GM18873 (cell line): ENCODE measurements at regions not wholly inside any gene's neighbourhood (a gene's known extent, or its start where the extent isn't known, plus 50 kb on each side); places are given as distances from the start of the nearest gene placed in this dataset.
"Not testable (repeated sequence)": the region's sequence is repeated elsewhere in the genome, so short reads cannot be mapped to it uniquely, and the experiment has no call there.

Experiments
- ATAC-seq: cut with Tn5 transposase; IDR thresholded peaks from one replicate; pipeline ENCODE4 v1.9.1; 2021; ENCODE audit warnings: mild to moderate bottlenecking, moderate library complexity, moderate number of reproducible peaks; ENCODE audit not compliant: unreplicated experiment, low FRiP score

- ATAC-seq, result no peak
These were observed 987.5 kb downstream of the HACE1 start for GRCh38 chr6:103872233-103872632.

DNA sequence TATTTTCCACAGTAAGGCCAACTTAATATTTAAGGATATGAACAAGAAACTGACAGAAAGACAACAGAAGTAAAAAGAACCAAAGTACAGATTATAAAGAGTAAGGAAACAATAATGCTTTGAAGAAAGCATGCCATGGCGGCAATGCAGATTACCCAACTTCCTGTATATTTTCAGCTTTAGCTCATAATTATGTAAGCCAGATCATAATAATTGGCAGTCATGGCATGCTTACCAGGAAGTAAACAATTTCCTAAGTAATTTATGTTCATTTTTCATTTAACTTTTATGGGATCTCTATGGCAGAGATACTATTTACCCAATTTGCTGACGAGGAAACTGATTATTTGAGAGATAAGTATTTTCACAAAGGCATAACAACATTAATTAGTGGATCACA lies 988.7 kb downstream of the HACE1 start:
- no peak for ATAC-seq

DNA sequence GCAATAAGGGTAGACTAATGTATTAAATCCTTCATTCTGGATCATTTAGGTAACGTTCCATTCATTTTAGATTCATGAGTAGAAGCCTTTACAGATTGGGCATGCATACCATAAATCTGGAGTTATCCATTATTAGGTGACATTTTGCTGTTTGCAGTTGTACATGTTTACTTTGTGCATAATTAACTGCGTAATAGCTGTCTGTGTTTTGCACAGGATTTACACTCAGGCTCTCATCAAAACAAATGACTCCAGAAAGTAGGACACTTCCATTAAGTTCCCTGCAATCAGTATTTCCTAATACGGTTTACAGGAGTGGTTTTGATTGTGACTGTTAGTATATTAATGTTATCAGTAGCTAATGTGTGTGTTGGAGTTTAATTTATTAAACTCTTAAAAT lies 997.4 kb downstream of the HACE1 start:
- ATAC-seq, result no peak

DNA sequence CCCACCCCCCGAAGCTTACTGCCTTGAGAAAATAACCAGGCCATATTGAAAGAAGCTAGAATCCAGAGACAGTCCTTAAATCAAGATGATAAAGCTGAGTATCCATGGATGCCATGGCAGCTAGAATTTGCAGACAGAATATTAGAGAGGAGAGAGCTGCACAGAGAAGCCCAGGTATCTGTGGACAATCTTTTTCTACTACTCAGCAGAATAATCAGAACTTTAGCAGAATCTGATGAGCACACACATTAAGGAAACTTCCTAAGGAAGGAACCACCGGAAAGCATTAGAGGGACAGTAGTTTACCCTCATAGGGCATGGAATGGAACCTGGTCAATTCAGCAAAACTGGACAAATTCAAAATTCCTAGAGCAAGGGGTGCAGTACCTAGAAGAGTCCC lies 1001.7 kb downstream of the HACE1 start:
- ATAC-seq, result no peak

DNA sequence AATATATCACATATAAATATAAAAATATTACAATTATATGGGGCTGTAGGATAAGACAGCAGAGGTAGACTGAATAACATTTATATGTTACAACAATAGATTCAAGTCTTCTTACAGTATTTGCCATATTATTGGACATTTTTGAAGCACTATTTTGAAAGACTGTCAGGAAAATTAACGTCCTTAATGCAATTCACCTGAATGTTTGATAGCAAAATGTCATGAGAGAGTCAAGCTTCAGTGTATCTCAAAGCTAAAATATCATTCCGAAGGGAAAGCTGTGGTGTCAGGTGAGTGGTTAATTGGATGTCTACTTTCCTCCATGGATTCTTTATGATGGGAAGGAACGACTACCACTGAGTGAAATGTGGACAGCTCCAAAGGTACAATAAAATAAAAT lies 1004.0 kb downstream of the HACE1 start:
- no peak for ATAC-seq

DNA sequence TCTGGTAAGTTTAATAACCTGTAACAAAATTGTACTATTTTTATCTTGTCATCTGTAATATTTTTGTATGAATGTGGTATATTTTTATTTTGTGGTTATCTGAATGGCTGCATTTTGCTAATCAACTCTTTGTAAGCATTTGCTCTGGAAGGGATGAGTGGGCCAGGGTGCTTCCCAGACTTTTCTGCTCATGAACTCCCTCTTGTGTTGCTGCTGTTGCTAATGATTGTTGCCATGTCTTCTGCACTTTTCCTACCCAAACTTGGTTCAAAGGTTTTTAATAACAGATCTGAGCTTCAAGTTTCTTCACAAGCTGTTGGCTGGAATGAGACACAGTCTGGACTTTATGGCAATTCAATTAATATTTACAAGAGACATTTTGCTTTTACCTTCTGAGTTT lies 1005.7 kb downstream of the HACE1 start:
- no peak for ATAC-seq

GRCh38 chr6:103838457-103838856 lies 1021.3 kb downstream of the HACE1 start:
- no peak for ATAC-seq

- no peak for ATAC-seq
These were observed 1033.5 kb downstream of the HACE1 start for GRCh38 chr6:103826209-103826608.

- no peak for ATAC-seq
These were observed 1039.6 kb downstream of the HACE1 start for GRCh38 chr6:103820148-103820547.

DNA sequence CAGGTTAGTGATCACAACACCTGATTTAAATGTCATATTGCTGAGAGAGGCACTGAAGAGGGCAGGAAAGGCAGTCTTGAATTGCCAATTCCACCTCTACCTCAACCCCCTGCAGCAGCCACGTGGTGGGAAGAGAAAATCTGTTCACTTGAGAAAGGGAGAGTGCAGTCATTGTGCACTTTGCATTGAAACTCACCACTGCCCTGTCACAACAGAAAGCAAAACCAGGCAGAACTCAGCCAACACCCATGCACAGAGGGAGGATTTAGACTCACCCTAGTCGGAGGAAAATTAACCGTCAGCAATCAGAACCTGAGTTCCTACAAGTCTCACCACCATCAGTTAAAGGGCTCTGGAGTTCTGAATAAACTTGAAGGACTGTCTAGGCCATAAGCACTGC lies 1040.2 kb downstream of the HACE1 start:
- ATAC-seq, result no peak

- no peak for ATAC-seq
These were observed 1046.7 kb downstream of the HACE1 start for GRCh38 chr6:103812970-103813369.

- not testable (repeated sequence) for ATAC-seq
These were observed 1057.7 kb downstream of the HACE1 start for GRCh38 chr6:103801901-103802479.

- no peak for ATAC-seq
These were observed 1059.6 kb downstream of the HACE1 start for GRCh38 chr6:103799971-103800670.

GRCh38 chr6:103798166-103798565 lies 1061.6 kb downstream of the HACE1 start:
- ATAC-seq, result no peak

DNA sequence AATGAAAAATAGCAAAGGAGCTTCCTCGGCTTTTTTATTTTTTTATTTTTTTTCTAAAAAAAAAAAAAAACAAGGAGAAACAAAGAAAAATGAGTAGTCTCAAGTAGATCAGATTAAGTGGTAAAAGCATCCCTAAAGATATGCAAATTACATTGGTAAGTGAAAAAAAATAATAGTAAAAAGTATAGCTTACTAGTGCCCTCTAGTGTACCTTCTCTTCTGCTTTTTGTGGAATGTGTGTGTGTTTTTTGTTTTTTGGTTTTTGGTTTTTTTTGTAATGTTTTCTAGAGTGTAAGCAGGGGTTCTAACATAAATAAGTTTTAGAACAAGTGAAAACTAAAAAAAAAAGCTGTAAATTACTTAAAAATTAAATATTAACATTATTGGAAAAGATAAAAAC lies 1062.0 kb downstream of the HACE1 start:
- ATAC-seq, result no peak

DNA sequence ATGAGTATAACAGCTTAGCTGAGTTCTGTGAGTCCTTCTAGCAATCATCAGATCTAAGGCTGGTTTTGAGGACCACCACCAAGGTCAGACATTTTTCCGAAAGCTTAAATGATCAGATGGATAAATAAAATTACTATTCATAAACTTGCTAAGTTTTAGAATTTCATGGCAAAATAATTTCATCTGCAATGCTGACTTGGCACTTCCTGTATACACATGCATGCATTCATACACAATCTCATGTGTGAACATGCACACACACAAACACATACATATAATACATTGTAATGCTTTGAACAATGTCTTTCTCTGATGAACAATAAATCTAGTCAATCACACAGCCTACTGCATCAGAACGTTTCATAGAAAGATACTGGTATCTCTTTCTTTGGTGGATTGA lies 1068.3 kb downstream of the HACE1 start:
- no peak for ATAC-seq

DNA sequence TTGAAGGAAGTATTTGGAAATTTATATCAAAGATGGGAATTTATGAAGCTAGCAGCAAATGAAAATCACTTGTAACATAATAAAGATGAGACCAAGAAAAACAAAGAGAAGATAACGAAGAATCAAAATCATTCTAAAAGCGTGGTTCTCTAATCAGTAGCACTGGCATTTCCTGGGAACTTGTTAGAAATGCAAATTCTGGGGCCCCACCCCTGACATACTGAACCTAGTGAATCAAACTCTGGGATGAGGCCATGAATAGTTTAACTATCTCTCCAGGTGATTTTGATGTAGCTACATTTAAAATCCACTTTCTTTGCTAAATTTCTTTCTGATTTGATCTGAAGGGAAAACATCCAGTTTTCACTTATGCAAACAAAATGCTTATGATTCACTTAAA lies 1075.6 kb downstream of the HACE1 start:
- no peak for ATAC-seq

- no peak for ATAC-seq
These were observed 1076.4 kb downstream of the HACE1 start for GRCh38 chr6:103783329-103783728.

- no peak for ATAC-seq
These were observed 1090.3 kb downstream of the HACE1 start for GRCh38 chr6:103769431-103769830.

DNA sequence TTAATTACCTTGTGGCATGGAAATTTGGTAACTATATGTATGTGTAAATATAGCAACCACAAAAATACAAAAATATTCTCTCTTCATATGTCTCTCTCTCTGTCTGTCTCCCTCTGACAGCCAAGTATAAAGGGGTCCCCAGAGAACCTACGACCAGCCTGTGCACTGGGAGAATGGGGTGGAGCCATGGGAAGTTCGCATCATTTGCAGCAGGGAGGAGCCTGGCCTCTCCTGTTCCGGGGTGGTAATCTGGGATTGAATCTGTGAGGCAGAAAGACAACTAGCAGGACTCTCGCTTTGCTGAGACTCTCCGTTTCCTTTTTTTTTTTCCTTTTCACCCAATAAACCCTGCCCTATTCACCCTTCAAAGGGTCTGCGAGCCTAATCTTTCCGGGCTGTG lies 1109.1 kb downstream of the HACE1 start:
- no peak for ATAC-seq

DNA sequence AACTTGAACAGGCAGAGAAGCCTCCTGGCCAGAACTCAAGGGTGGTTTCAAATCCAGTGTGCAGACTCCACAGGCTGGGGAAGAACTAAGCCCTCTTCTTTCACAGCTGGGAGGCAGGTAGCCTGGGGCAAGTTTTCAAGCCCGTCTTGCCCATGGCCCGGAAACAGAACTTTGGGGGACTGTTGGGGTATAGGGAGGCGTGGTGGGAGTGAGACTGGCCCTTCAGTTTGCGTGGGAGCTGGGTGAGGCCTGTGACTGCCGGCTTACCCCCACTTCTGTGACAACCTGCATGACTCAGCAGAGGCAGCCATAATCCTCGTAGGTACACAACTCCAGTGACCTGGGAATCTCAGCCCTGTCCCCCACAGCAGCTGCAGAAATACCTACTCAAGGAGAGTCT lies 1125.7 kb downstream of the HACE1 start:
- ATAC-seq, result no peak

DNA sequence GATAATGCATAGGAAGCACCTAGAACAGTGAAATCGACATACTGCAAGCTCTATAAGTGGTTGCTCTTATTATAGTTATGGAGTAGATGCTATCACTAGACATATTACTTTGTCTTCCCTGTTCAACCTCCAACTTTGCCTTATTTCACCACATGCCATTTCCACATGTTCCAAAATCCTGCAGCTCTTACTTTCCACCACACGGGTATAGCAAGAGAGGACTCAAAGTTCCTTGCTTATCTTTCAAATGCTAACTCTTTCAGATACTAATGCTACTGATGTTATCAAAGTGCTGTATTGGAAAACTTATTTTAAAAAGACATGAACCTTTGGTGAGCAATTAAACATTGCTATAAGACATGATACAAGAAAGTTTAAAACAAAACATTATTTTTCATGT lies 1130.1 kb downstream of the HACE1 start:
- no peak for ATAC-seq
